Epithelial cell of esophagus (primary cell): ENCODE measurements at regions not wholly inside any gene's neighbourhood (a gene's known extent, or its start where the extent isn't known, plus 50 kb on each side); places are given as distances from the start of the nearest gene placed in this dataset.

Source experiments
- DNase-seq: peaks from one replicate; pipeline ENCODE4 v3.0.0; 2010; ENCODE audit warnings: low read depth
- H3K4me3 ChIP-seq: 2 replicates; pipeline ENCODE4 v1.5.1; 2011; ENCODE audit warnings: mild to moderate bottlenecking, low read length, control low read depth
- CTCF ChIP-seq: IDR thresholded peaks from 2 replicates; pipeline ENCODE4 v1.5.1; 2011; ENCODE audit warnings: low read depth, mild to moderate bottlenecking, low read length, control low read depth, inconsistent platforms; ENCODE audit not compliant: insufficient read depth; ENCODE audit errors: missing control alignments

- H3K4me3 ChIP-seq = no peak overlapping the region
- peak; percentile 10 for DNase-seq
- TF ChIP-seq CTCF = peak; percentile 40
Observed at GRCh38 chr9:92242260-92243136, 51.0 kb downstream of the IARS1 start.

GRCh38 chr9:92236915-92237314 lies 56.6 kb downstream of the IARS1 start:
- DNase-seq = no peak
- TF ChIP-seq CTCF = no peak
- H3K4me3 ChIP-seq = no peak overlapping the region

- TF ChIP-seq CTCF = no peak
- no peak overlapping the region for H3K4me3 ChIP-seq
- DNase-seq = no peak
Observed at GRCh38 chr9:92236465-92236864, 57.0 kb downstream of the IARS1 start.

- no peak overlapping the region for H3K4me3 ChIP-seq
- DNase-seq = no peak
- TF ChIP-seq CTCF = no peak
Observed at GRCh38 chr9:92234514-92234913, 59.0 kb downstream of the IARS1 start.

GRCh38 chr9:92232190-92232589 lies 61.3 kb downstream of the IARS1 start:
- no peak for DNase-seq
- no peak for TF ChIP-seq CTCF

GRCh38 chr9:92228628-92229027 lies 64.9 kb downstream of the IARS1 start:
- no peak overlapping the region for H3K4me3 ChIP-seq
- no peak for DNase-seq
- TF ChIP-seq CTCF = no peak

More at GRCh38 chr9:92232190-92232589, 61.3 kb downstream of the IARS1 start:
- no peak overlapping the region for H3K4me3 ChIP-seq

GRCh38 chr9:92224177-92224576 lies 69.3 kb downstream of the IARS1 start:
- no peak for TF ChIP-seq CTCF
- H3K4me3 ChIP-seq = no peak overlapping the region
- DNase-seq = no peak
